ENCODE measurements at regions not wholly inside any gene's neighbourhood (a gene's known extent, or its start where the extent isn't known, plus 50 kb on each side); places are given as distances from the start of the nearest gene placed in this dataset.

GRCh38 chr17:36848008-36848902 lies 89.0 kb upstream of the LHX1 start:
- TF ChIP-seq REST (tag by site-specific recombination; IDR thresholded peaks at IDR 0.05), result no peak
- no peak for TF ChIP-seq ZBTB49 (tag by site-specific recombination; IDR thresholded peaks at IDR 0.05; ENCODE audit: low read depth)
- no peak for TF ChIP-seq CTCF (tag by site-specific recombination; IDR thresholded peaks at IDR 0.05)

All from HEK293 (cell line).